Smooth muscle cell (in vitro differentiated cells): ENCODE measurements at regions not wholly inside any gene's neighbourhood (a gene's known extent, or its start where the extent isn't known, plus 50 kb on each side); places are given as distances from the start of the nearest gene placed in this dataset.

Experiments
- DNase-seq: peaks from one replicate; lab custom pipeline; 2025; ENCODE audit not compliant: unreplicated experiment; lab: John Stamatoyannopoulos, UW
- H2AFZ ChIP-seq: fragments of 200-600 bp; sonication (generic); 2 replicates; pipeline ENCODE4 v1.6.0; 2016; ENCODE audit warnings: antibody characterized with exemption, low read depth, mild to moderate bottlenecking
- H3F3A ChIP-seq: fragments of 200-600 bp; sonication (generic); 2 replicates; pipeline ENCODE4 v1.6.0; 2017; ENCODE audit warnings: antibody characterized with exemption, low read depth
- H3K27ac ChIP-seq: fragments of 200-600 bp; sonication (generic); 2 replicates; pipeline ENCODE4 v1.5.1; 2016; ENCODE audit warnings: low read depth, mild to moderate bottlenecking
- H3K27me3 ChIP-seq: fragments of 200-600 bp; sonication (generic); 2 replicates; pipeline ENCODE4 v1.6.1; 2016; ENCODE audit warnings: low read depth, mild to moderate bottlenecking
- H3K36me3 ChIP-seq: fragments of 200-600 bp; sonication (generic); 2 replicates; pipeline ENCODE4 v1.5.1; 2016; ENCODE audit warnings: low read depth
- H3K4me1 ChIP-seq: fragments of 200-600 bp; sonication (generic); 2 replicates; pipeline ENCODE4 v1.5.1; 2016; ENCODE audit warnings: low read depth
- H3K4me2 ChIP-seq: fragments of 200-600 bp; sonication (generic); 2 replicates; pipeline ENCODE4 v1.6.0; 2016; ENCODE audit warnings: mild to moderate bottlenecking
- H3K4me3 ChIP-seq: fragments of 200-600 bp; sonication (generic); 2 replicates; pipeline ENCODE4 v1.5.1; 2016; ENCODE audit warnings: mild to moderate bottlenecking
- H3K79me2 ChIP-seq: fragments of 200-600 bp; sonication (generic); 2 replicates; pipeline ENCODE4 v1.6.0; 2016; ENCODE audit warnings: low read depth, mild to moderate bottlenecking
- H3K9ac ChIP-seq: fragments of 200-600 bp; sonication (generic); 2 replicates; pipeline ENCODE4 v1.6.0; 2016; ENCODE audit warnings: low read depth
- H3K9me3 ChIP-seq: fragments of 200-600 bp; sonication (generic); replicated peaks from 2 replicates; pipeline ENCODE4 v1.5.1; 2016; ENCODE audit warnings: low read depth
- H4K20me1 ChIP-seq: fragments of 200-600 bp; sonication (generic); 2 replicates; pipeline ENCODE4 v1.6.0; 2016; ENCODE audit warnings: low read depth
- WGBS: methylation state at CpG from one replicate; pipeline ENCODE4 v1.1.7; 2016; ENCODE audit warnings: low lambda C conversion rate; 5-methylcytosine and 5-hydroxymethylcytosine counted together
- TF ChIP-seq, protein P1 (sequence below): fragments of 200-600 bp; sonication (generic); IDR thresholded peaks from 2 replicates; pipeline ENCODE4 v1.5.1; 2017; ENCODE audit warnings: borderline replicate concordance, mild to moderate bottlenecking, antibody characterized with exemption; ENCODE audit not compliant: insufficient read depth, poor library complexity, severe bottlenecking

DNA sequence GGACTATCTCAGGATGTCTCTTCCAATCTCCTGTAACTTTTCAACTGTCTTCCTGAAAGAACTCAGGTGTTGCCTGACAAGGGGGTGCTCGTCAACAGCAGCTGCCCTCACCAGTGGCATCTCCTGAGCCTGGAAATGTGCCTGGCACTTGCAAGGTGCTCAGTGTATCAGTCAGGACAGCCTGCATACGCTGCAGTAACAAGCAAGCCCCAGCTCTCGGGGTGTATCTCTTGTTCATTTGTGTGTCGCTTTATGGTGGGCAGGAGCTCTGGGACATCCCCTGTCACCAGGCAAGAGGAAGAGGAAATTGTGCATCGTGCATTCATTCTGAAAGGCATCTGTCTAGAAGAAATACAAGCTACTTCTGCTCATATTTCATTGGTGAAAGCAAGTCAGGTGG, 263.1 kb downstream of the DCDC2C start:
- H3K27me3 ChIP-seq = no peaks in the 10 kb centered on the region
- no peaks in the 10 kb centered on the region for H3K79me2 ChIP-seq
- no peak overlapping the region for H3K4me3 ChIP-seq
- no peaks in the 10 kb centered on the region for H3K9me3 ChIP-seq
- no peak for DNase-seq
- H3K9ac ChIP-seq = no peak overlapping the region
- no peaks in the 10 kb centered on the region for H3F3A ChIP-seq
- H3K36me3 ChIP-seq = no peaks in the 10 kb centered on the region
- H3K4me2 ChIP-seq = no peak overlapping the region
- TF ChIP-seq, protein P1, sequence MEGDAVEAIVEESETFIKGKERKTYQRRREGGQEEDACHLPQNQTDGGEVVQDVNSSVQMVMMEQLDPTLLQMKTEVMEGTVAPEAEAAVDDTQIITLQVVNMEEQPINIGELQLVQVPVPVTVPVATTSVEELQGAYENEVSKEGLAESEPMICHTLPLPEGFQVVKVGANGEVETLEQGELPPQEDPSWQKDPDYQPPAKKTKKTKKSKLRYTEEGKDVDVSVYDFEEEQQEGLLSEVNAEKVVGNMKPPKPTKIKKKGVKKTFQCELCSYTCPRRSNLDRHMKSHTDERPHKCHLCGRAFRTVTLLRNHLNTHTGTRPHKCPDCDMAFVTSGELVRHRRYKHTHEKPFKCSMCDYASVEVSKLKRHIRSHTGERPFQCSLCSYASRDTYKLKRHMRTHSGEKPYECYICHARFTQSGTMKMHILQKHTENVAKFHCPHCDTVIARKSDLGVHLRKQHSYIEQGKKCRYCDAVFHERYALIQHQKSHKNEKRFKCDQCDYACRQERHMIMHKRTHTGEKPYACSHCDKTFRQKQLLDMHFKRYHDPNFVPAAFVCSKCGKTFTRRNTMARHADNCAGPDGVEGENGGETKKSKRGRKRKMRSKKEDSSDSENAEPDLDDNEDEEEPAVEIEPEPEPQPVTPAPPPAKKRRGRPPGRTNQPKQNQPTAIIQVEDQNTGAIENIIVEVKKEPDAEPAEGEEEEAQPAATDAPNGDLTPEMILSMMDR = no peak
- no peaks in the 10 kb centered on the region for H4K20me1 ChIP-seq
- H3K4me1 ChIP-seq = no peaks in the 10 kb centered on the region
- no peak overlapping the region for H3K27ac ChIP-seq
- H2AFZ ChIP-seq = no peak overlapping the region
- WGBS = 91% methylated on average over 5 of the region's 5 CpGs

DNA sequence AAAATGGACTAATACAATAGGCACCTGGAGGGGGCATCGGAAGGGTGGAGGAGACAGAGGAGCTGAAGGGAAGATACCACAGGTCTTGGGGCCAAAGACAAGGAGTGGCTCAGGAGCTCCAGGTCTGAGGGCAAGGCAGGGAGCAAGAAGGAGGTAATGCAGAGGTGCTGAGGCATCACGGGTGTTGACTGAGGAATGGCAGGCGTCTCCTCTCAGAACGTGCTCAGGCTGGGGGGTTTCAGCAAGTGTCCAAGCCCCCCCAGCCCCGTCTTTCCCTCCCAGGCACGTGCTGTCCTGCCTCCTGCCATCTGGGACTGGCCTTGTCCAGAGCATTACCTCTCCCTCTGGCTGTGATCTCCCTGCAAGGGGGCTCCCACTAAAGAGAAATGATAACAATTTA, 265.4 kb downstream of the DCDC2C start:
- Histone ChIP-seq H3K9ac (no peak overlapping the region), H3K79me2 (no peaks in the 10 kb centered on the region), H3K4me1 (no peaks in the 10 kb centered on the region), H3K36me3 (no peaks in the 10 kb centered on the region), H3K27ac (no peak overlapping the region), H3K4me2 (peak overlapping the region; percentile 22), H2AFZ (no peak overlapping the region), H3K27me3 (no peaks in the 10 kb centered on the region), H4K20me1 (no peaks in the 10 kb centered on the region), H3F3A (no peaks in the 10 kb centered on the region), H3K9me3 (no peaks in the 10 kb centered on the region), H3K4me3 (no peak overlapping the region)
- TF ChIP-seq, protein P1 = no peak
- DNase-seq = no peak
- WGBS = 70% methylated on average over 6 of the region's 6 CpGs

DNA sequence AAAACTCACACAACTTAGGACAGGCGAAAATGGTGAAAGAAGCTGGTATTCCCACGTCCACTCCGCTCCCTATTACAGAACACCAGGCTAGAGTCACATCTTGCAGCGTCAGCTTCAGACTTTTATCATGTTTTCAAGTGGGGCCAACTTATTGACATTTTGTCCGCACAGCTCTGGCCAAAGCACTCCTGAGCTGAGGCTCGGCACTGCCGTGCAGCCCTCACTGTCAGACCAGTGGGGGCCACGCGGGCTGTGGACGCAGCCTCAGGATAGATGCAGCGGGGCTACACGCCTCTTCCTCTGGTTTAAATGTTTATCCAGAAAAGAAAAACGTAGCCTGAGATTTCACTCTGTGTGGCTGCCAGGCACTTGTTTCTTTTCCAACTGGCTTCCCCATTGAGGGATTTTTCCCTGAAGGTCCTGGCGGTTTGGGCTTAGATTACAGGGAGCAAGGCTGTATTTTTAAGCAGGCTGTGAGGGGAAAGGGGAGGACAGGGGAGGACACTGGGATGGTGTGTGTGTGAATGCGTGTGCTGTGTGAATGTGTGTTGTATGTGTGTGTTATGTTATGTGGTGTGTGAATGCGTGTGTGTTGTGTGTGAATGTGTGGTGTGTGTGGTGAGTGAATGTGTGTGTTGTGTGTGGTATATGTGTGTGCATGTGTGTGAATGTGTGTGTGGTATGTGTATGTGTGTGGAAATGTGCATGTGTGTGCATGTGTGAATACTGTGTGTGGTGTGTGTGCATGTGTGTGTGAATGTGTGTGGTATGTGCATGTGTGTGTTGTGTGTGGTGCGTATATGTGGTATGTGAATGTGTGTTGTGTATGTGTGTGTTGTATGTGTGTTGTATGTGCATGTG, 267.6 kb downstream of the DCDC2C start:
- Histone ChIP-seq H3K9me3 (no peaks in the 10 kb centered on the region), H3K9ac (no peak overlapping the region), H2AFZ (no peak overlapping the region), H3F3A (no peaks in the 10 kb centered on the region), H3K27ac (no peak overlapping the region), H3K36me3 (no peaks in the 10 kb centered on the region), H4K20me1 (no peaks in the 10 kb centered on the region), H3K4me3 (no peak overlapping the region), H3K27me3 (no peaks in the 10 kb centered on the region), H3K4me1 (no peaks in the 10 kb centered on the region), H3K79me2 (no peaks in the 10 kb centered on the region), H3K4me2 (no peak overlapping the region)
- no peak for DNase-seq
- TF ChIP-seq, protein P1 = no peak
- WGBS = 92% methylated on average over 17 of the region's 17 CpGs
